Cardiac fibroblast (primary cell): ENCODE measurements at regions not wholly inside any gene's neighbourhood (a gene's known extent, or its start where the extent isn't known, plus 50 kb on each side); places are given as distances from the start of the nearest gene placed in this dataset.
A peak's percentile ranks its signal among the peaks of the same experiment; 100 is the strongest.

Experiments used
- DNase-seq, 2 donors: peaks; one replicate each; pipeline versions ENCODE4 v3.0.0 to v3.0.0-alpha.2; 2010; ENCODE audit warnings: low read depth in 2 of 2
- H3K4me3 ChIP-seq, 2 donors: replicated peaks in 1 of 2; 1 replicate in 1 of 2; 2 replicates in 1 of 2; pipeline ENCODE4 v1.5.1; 2011; ENCODE audit warnings: low read depth in 2 of 2, low read length in 2 of 2, mild to moderate bottlenecking in 2 of 2, moderate library complexity in 1 of 2
- TF ChIP-seq, protein P1 (sequence below): IDR thresholded peaks from one replicate; pipeline ENCODE4 v1.5.1; 2011; ENCODE audit warnings: low read depth, mild to moderate bottlenecking, low read length, inconsistent platforms

GRCh38 chr6:145022199-145022796 is 713.0 kb downstream of the EPM2A start:
- no peak for DNase-seq
- H3K4me3 ChIP-seq, result no peak overlapping the region
- TF ChIP-seq, protein P1, sequence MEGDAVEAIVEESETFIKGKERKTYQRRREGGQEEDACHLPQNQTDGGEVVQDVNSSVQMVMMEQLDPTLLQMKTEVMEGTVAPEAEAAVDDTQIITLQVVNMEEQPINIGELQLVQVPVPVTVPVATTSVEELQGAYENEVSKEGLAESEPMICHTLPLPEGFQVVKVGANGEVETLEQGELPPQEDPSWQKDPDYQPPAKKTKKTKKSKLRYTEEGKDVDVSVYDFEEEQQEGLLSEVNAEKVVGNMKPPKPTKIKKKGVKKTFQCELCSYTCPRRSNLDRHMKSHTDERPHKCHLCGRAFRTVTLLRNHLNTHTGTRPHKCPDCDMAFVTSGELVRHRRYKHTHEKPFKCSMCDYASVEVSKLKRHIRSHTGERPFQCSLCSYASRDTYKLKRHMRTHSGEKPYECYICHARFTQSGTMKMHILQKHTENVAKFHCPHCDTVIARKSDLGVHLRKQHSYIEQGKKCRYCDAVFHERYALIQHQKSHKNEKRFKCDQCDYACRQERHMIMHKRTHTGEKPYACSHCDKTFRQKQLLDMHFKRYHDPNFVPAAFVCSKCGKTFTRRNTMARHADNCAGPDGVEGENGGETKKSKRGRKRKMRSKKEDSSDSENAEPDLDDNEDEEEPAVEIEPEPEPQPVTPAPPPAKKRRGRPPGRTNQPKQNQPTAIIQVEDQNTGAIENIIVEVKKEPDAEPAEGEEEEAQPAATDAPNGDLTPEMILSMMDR, result no peak

DNA sequence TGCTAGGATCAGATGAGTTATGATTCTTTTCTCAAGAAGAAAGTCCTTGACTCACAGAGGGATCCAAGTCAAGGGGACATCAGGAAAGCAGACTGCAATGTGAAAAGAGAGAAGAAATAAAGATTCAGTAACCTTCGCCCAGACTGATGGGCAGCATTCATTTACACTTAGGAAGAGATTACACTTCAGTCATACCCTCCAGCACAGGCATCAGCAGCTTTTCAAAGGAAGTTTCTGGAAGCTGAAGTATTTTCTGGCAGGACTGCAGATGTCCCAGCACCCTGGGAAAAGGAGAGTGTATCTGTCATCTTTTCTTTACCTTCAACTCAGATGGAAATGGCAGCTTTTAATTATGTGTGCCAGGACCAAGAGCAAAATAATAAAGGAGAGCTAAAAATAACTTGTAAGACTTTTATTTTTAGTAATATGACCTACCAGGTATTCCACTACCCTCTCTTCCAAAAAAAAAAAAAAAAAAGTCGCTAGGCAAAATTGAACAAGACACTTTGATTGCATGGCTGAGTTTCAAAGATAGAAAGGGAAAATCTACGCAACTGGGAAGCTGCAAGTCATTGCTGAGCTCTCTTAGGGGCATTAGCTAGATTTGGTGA is 712.1 kb downstream of the EPM2A start:
- TF ChIP-seq, protein P1, result no peak
- no peak for DNase-seq
- H3K4me3 ChIP-seq, result no peak overlapping the region

- H3K4me3 ChIP-seq, result no peak overlapping the region
- TF ChIP-seq, protein P1, result no peak
- no peak for DNase-seq
Observed at GRCh38 chr6:145025488-145025887, 709.8 kb downstream of the EPM2A start.

DNA sequence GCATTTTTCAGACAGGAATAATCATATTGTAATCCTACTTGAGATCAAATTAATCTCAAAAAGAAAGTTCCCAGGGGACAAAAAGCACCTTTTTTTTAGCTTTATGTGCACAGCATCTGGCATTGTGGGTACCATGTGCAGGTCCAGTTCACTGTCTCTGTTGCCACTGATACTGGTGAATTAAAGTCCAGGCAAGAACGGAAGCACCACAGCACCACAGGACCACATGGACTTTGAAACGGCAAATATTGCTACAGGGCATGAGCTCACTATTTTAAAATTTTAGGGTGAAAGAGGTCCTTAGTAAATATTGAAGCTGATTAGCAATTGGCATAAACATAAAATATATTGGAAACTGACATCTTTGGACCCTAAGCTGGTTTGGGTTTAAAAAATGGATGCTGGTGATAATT is 709.0 kb downstream of the EPM2A start:
- TF ChIP-seq, protein P1, result no peak
- no peak for DNase-seq
- no peak overlapping the region for H3K4me3 ChIP-seq

- TF ChIP-seq, protein P1, result peak; percentile 48
- peak; percentile 40 to 65 for DNase-seq
- H3K4me3 ChIP-seq, result no peak overlapping the region
Observed at GRCh38 chr6:145028144-145028818, 707.0 kb downstream of the EPM2A start.

GRCh38 chr6:145031001-145031400 is 704.3 kb downstream of the EPM2A start:
- TF ChIP-seq, protein P1, result no peak
- no peak for DNase-seq
- no peak overlapping the region for H3K4me3 ChIP-seq
